GM21786 (cell line): ENCODE measurements at regions not wholly inside any gene's neighbourhood (a gene's known extent, or its start where the extent isn't known, plus 50 kb on each side); places are given as distances from the start of the nearest gene placed in this dataset.
"Not testable (repeated sequence)": the region's sequence is repeated elsewhere in the genome, so short reads cannot be mapped to it uniquely, and the experiment has no call there.

Experiments used
- ATAC-seq: cut with Tn5 transposase; IDR thresholded peaks from one replicate; pipeline ENCODE4 v1.9.1; 2021; ENCODE audit not compliant: unreplicated experiment

- ATAC-seq = no peak
Measured at GRCh38 chr2:2775018-2775417, 443.9 kb upstream of the MYT1L start.

- no peak for ATAC-seq
Measured at GRCh38 chr2:2773692-2774091, 442.6 kb upstream of the MYT1L start.

GRCh38 chr2:2773080-2773479 lies 442.0 kb upstream of the MYT1L start:
- not testable (repeated sequence) for ATAC-seq

- no peak for ATAC-seq
Measured at GRCh38 chr2:2771721-2772411, 440.8 kb upstream of the MYT1L start.

GRCh38 chr2:2769481-2770431 lies 438.7 kb upstream of the MYT1L start:
- ATAC-seq = no peak

- no peak for ATAC-seq
Measured at GRCh38 chr2:2768476-2768875, 437.4 kb upstream of the MYT1L start.

GRCh38 chr2:2767837-2768236 lies 436.8 kb upstream of the MYT1L start:
- no peak for ATAC-seq

GRCh38 chr2:2765839-2766495 lies 434.9 kb upstream of the MYT1L start:
- no peak for ATAC-seq

GRCh38 chr2:2765176-2765800 lies 434.2 kb upstream of the MYT1L start:
- no peak for ATAC-seq

GRCh38 chr2:2764739-2765138 lies 433.7 kb upstream of the MYT1L start:
- ATAC-seq = no peak

- ATAC-seq = no peak
Measured at GRCh38 chr2:2764001-2764355, 432.9 kb upstream of the MYT1L start.

GRCh38 chr2:2763351-2764000 lies 432.4 kb upstream of the MYT1L start:
- ATAC-seq = no peak

- ATAC-seq = no peak
Measured at GRCh38 chr2:2762913-2763312, 431.8 kb upstream of the MYT1L start.

GRCh38 chr2:2762166-2762908 lies 431.3 kb upstream of the MYT1L start:
- no peak for ATAC-seq

GRCh38 chr2:2758793-2759367 lies 427.8 kb upstream of the MYT1L start:
- ATAC-seq = no peak

- ATAC-seq = no peak
Measured at GRCh38 chr2:2757764-2758163, 426.7 kb upstream of the MYT1L start.

GRCh38 chr2:2756886-2757285 lies 425.8 kb upstream of the MYT1L start:
- no peak for ATAC-seq

GRCh38 chr2:2755990-2756389 lies 424.9 kb upstream of the MYT1L start:
- ATAC-seq = no peak

- no peak for ATAC-seq
Measured at GRCh38 chr2:2754940-2755339, 423.9 kb upstream of the MYT1L start.
